Prostate gland (tissue), 2 donors: ENCODE measurements at regions not wholly inside any gene's neighbourhood (a gene's known extent, or its start where the extent isn't known, plus 50 kb on each side); places are given as distances from the start of the nearest gene placed in this dataset.

Source experiments
- POLR2A ChIP-seq: fragments of 450-650 bp; IDR thresholded peaks from one replicate; pipeline ENCODE4 v1.6.1; 2016; ENCODE audit warnings: antibody characterized with exemption, mild to moderate bottlenecking
- POLR2AphosphoS5 ChIP-seq: sonication (generic); formaldehyde crosslinking; IDR thresholded peaks from one replicate; pipeline ENCODE4 v1.6.1; 2017; ENCODE audit warnings: antibody characterized with exemption
- TF ChIP-seq, protein P1 (sequence below), 4 experiments: fragments of 200-600 bp in 2 of 4; fragments of 450-650 bp in 2 of 4; sonication (generic) in 2 of 4; IDR thresholded peaks; 1 replicate in 3 of 4; 2 replicates in 1 of 4; pipeline ENCODE4 v1.5.1; 2016 to 2019; ENCODE audit warnings: antibody characterized with exemption in 4 of 4, mild to moderate bottlenecking in 2 of 4, moderate library complexity in 2 of 4

DNA sequence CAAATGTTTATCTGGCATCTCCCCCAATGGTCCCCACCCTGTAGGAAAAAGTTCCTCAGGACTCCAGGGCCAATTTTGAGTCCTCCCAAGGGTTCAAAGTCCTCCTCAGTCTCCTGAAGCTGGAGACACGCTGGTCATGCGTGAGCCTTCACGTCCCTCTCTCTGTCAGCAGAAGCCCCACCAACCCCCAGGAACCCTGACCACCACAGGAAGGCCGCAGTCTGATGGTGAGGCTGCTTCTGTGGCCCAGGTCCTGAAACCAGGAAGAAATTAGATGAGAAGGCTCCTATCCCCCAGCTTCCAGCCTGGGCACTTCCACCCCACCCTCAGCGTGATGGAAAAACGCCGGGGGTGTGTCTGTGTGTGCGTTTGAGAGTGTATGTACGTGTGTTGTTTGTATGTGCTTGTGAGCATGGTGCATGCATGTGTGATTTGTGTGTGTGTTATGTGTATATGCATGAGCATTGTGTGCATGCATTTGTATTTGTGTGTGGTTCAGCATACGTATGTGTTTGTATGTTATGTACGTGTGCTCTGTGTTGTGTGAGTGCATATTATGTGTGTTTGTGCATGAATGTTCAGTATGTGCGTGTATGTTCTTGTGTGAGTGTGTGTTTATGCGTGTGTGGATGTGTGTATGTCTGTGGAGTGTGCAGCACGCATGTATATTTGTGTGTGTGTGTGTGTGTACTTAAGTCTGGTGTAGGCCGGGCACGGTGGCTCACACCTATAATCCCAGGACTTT is 92.5 kb downstream of the SIK1 start:
- TF ChIP-seq POLR2A (no peak), POLR2AphosphoS5 (no peak)
- TF ChIP-seq, protein P1, sequence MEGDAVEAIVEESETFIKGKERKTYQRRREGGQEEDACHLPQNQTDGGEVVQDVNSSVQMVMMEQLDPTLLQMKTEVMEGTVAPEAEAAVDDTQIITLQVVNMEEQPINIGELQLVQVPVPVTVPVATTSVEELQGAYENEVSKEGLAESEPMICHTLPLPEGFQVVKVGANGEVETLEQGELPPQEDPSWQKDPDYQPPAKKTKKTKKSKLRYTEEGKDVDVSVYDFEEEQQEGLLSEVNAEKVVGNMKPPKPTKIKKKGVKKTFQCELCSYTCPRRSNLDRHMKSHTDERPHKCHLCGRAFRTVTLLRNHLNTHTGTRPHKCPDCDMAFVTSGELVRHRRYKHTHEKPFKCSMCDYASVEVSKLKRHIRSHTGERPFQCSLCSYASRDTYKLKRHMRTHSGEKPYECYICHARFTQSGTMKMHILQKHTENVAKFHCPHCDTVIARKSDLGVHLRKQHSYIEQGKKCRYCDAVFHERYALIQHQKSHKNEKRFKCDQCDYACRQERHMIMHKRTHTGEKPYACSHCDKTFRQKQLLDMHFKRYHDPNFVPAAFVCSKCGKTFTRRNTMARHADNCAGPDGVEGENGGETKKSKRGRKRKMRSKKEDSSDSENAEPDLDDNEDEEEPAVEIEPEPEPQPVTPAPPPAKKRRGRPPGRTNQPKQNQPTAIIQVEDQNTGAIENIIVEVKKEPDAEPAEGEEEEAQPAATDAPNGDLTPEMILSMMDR (IDR thresholded peaks at IDR 0.05): no peak
